GM23338 (cell line): ENCODE measurements at regions not wholly inside any gene's neighbourhood (a gene's known extent, or its start where the extent isn't known, plus 50 kb on each side); places are given as distances from the start of the nearest gene placed in this dataset.

Source experiments
- ATAC-seq: fragments of 200-7000 bp; cut with Tn5 transposase; 3 replicates; pipeline ENCODE4 v1.9.1; 2020
- DNase-seq: peaks from one replicate; pipeline ENCODE4 v3.0.0-alpha.2; 2015; ENCODE audit warnings: low spot score
- H2AFZ ChIP-seq: fragments of 200-600 bp; sonication (generic); 2 replicates; pipeline ENCODE4 v1.8.0; 2016; ENCODE audit warnings: antibody characterized with exemption, mild to moderate bottlenecking, moderate library complexity
- H3F3A ChIP-seq: fragments of 200-600 bp; sonication (generic); replicated peaks from 2 replicates; pipeline ENCODE4 v1.8.0; 2017; ENCODE audit warnings: antibody characterized with exemption, mixed run types, low read depth
- H3K27ac ChIP-seq: fragments of 200-600 bp; sonication (generic); 2 replicates; pipeline ENCODE4 v1.6.1; 2016; ENCODE audit warnings: low read depth
- H3K27me3 ChIP-seq: fragments of 200-600 bp; sonication (generic); 2 replicates; pipeline ENCODE4 v1.8.0; 2016; ENCODE audit warnings: mild to moderate bottlenecking, mixed run types, moderate library complexity; ENCODE audit not compliant: insufficient read depth
- H3K36me3 ChIP-seq: fragments of 200-600 bp; sonication (generic); 2 replicates; pipeline ENCODE4 v1.8.0; 2016; ENCODE audit warnings: mild to moderate bottlenecking; ENCODE audit not compliant: insufficient read depth
- H3K4me1 ChIP-seq: fragments of 200-600 bp; sonication (generic); 2 replicates; pipeline ENCODE4 v1.8.0; 2016; ENCODE audit warnings: mild to moderate bottlenecking, moderate library complexity; ENCODE audit not compliant: insufficient read depth
- H3K4me2 ChIP-seq: fragments of 200-600 bp; sonication (generic); 2 replicates; pipeline ENCODE4 v1.7.1; 2017; ENCODE audit warnings: mixed run types
- H3K4me3 ChIP-seq: fragments of 200-600 bp; sonication (generic); 2 replicates; pipeline ENCODE4 v1.6.1; 2016; ENCODE audit warnings: mixed run types
- H3K79me2 ChIP-seq: fragments of 200-600 bp; sonication (generic); replicated peaks from 2 replicates; pipeline ENCODE4 v1.8.0; 2017; ENCODE audit warnings: mild to moderate bottlenecking; ENCODE audit not compliant: insufficient read depth
- H3K9me2 ChIP-seq: fragments of 200-600 bp; sonication (generic); 2 replicates; pipeline ENCODE4 v1.8.0; 2017; ENCODE audit not compliant: insufficient read depth
- H4K20me1 ChIP-seq: fragments of 200-600 bp; sonication (generic); replicated peaks from 2 replicates; pipeline ENCODE4 v1.8.0; 2017; ENCODE audit warnings: mild to moderate bottlenecking; ENCODE audit not compliant: insufficient read depth
- H3K27ac Mint-ChIP-seq: 2 replicates; pipeline ENCODE4 v1.8.0; 2020; ENCODE audit warnings: inconsistent platforms, mild to moderate bottlenecking, moderate library complexity, mixed read lengths
- H3K27me3 Mint-ChIP-seq: 3 replicates; pipeline ENCODE4 v1.8.0; 2022; ENCODE audit warnings: low read depth, mild to moderate bottlenecking, moderate library complexity, mixed read lengths, inconsistent platforms; ENCODE audit not compliant: insufficient read depth, poor library complexity
- H3K36me3 Mint-ChIP-seq: 3 replicates; pipeline ENCODE4 v1.8.0; 2021; ENCODE audit warnings: low read depth, mild to moderate bottlenecking, inconsistent platforms, moderate library complexity, mixed read lengths
- H3K4me1 Mint-ChIP-seq: 3 replicates; pipeline ENCODE4 v1.8.0; 2020; ENCODE audit warnings: mild to moderate bottlenecking, inconsistent platforms, mixed read lengths
- H3K4me3 Mint-ChIP-seq: 3 replicates; pipeline ENCODE4 v1.8.0; 2021; ENCODE audit warnings: moderate library complexity, mild to moderate bottlenecking, inconsistent platforms, mixed read lengths
- H3K9me3 Mint-ChIP-seq: 3 replicates; pipeline ENCODE4 v1.8.0; 2020; ENCODE audit warnings: moderate library complexity, mild to moderate bottlenecking, inconsistent platforms, mixed read lengths
- ETS1 ChIP-seq: IDR thresholded peaks from 2 replicates; pipeline ENCODE4 v1.6.1; 2016; ENCODE audit warnings: antibody characterized with exemption
- EZH2 ChIP-seq: fragments of 200-600 bp; sonication (generic); IDR thresholded peaks from one replicate; pipeline ENCODE4 v1.8.0; 2017; ENCODE audit warnings: antibody characterized with exemption, mild to moderate bottlenecking, low read depth; ENCODE audit not compliant: unreplicated experiment
- JUNB ChIP-seq: IDR thresholded peaks from one replicate; pipeline ENCODE4 v1.6.1; 2016; ENCODE audit warnings: antibody characterized with exemption; ENCODE audit not compliant: unreplicated experiment
- NANOG ChIP-seq: IDR thresholded peaks from 2 replicates; pipeline ENCODE4 v1.6.1; 2016; ENCODE audit warnings: antibody characterized with exemption, borderline replicate concordance
- POLR2AphosphoS5 ChIP-seq: IDR thresholded peaks from 2 replicates; pipeline ENCODE4 v1.6.1; 2016; ENCODE audit warnings: antibody characterized with exemption, low read depth
- REST ChIP-seq: IDR thresholded peaks from one replicate; pipeline ENCODE4 v1.6.1; 2018; ENCODE audit warnings: antibody characterized with exemption; ENCODE audit not compliant: unreplicated experiment
- STAT1 ChIP-seq: IDR thresholded peaks from one replicate; pipeline ENCODE4 v1.6.1; 2016; ENCODE audit warnings: antibody characterized with exemption; ENCODE audit not compliant: unreplicated experiment

- Histone ChIP-seq H3K4me1 (no peaks in the 10 kb centered on the region), H2AFZ (no peak overlapping the region), H3K4me2 (no peak overlapping the region), H3K27me3 (no peaks in the 10 kb centered on the region), H3K79me2 (no peaks in the 10 kb centered on the region), H3K9me2 (no peaks in the 10 kb centered on the region), H4K20me1 (no peaks in the 10 kb centered on the region), H3K27ac (no peak overlapping the region), H3K36me3 (no peaks in the 10 kb centered on the region), H3K4me3 (no peak overlapping the region), H3F3A (no peaks in the 10 kb centered on the region)
- TF ChIP-seq REST (no peak), POLR2AphosphoS5 (no peak)
- H3K9me3 Mint-ChIP-seq, result peaks cover 3% of the 10 kb centered on the region; the same call in 2 of the 3 replicates
- no peaks in the 10 kb centered on the region for H3K36me3 Mint-ChIP-seq
- no peak overlapping the region for H3K27ac Mint-ChIP-seq
- H3K4me1 Mint-ChIP-seq, result peaks cover 5% of the 10 kb centered on the region; the same call in 1 of the 3 replicates
- H3K4me3 Mint-ChIP-seq, result no peak overlapping the region
- DNase-seq, result no peak
- ATAC-seq, result no peak
- peaks cover 3% of the 10 kb centered on the region for H3K27me3 Mint-ChIP-seq
These were observed 235.2 kb downstream of the LNPK start for GRCh38 chr2:175766880-175767279.

GRCh38 chr2:175755656-175756386, 246.2 kb downstream of the LNPK start:
- H2AFZ ChIP-seq, result no peak overlapping the region
- no peak overlapping the region for H3K4me2 ChIP-seq
- H3F3A ChIP-seq, result no peaks in the 10 kb centered on the region
- Mint-ChIP-seq H3K36me3 (no peaks in the 10 kb centered on the region), H3K4me3 (no peak overlapping the region), H3K4me1 (peaks cover 23% of the 10 kb centered on the region), H3K27ac (no peak overlapping the region), H3K27me3 (peaks cover 3% of the 10 kb centered on the region), H3K9me3 (peaks cover 3% of the 10 kb centered on the region; the same call in 1 of the 3 replicates)
- no peaks in the 10 kb centered on the region for H4K20me1 ChIP-seq
- no peak for ATAC-seq
- H3K27ac ChIP-seq, result no peak overlapping the region
- peaks cover 5% of the 10 kb centered on the region; the same call in 1 of the 2 replicates for H3K4me1 ChIP-seq
- H3K27me3 ChIP-seq, result no peaks in the 10 kb centered on the region
- H3K4me3 ChIP-seq, result no peak overlapping the region
- no peak for DNase-seq
- no peaks in the 10 kb centered on the region for H3K36me3 ChIP-seq
- TF ChIP-seq NANOG, result no peak
- no peaks in the 10 kb centered on the region for H3K79me2 ChIP-seq
- H3K9me2 ChIP-seq, result peaks cover 6% of the 10 kb centered on the region; the same call in 1 of the 2 replicates

GRCh38 chr2:175755169-175755568, 246.9 kb downstream of the LNPK start:
- H3K4me2 ChIP-seq, result no peak overlapping the region
- H3F3A ChIP-seq, result no peaks in the 10 kb centered on the region
- no peak overlapping the region for H3K27ac ChIP-seq
- peaks cover 23% of the 10 kb centered on the region for H3K4me1 Mint-ChIP-seq
- H3K79me2 ChIP-seq, result no peaks in the 10 kb centered on the region
- H3K27me3 ChIP-seq, result no peaks in the 10 kb centered on the region
- H2AFZ ChIP-seq, result no peak overlapping the region
- peaks cover 3% of the 10 kb centered on the region for H3K27me3 Mint-ChIP-seq
- H3K27ac Mint-ChIP-seq, result no peak overlapping the region
- H3K9me3 Mint-ChIP-seq, result peaks cover 3% of the 10 kb centered on the region; the same call in 1 of the 3 replicates
- H4K20me1 ChIP-seq, result no peaks in the 10 kb centered on the region
- no peaks in the 10 kb centered on the region for H3K36me3 Mint-ChIP-seq
- no peak overlapping the region for H3K4me3 Mint-ChIP-seq
- no peaks in the 10 kb centered on the region for H3K36me3 ChIP-seq
- peaks cover 6% of the 10 kb centered on the region; the same call in 1 of the 2 replicates for H3K9me2 ChIP-seq
- H3K4me1 ChIP-seq, result peaks cover 5% of the 10 kb centered on the region; the same call in 1 of the 2 replicates
- H3K4me3 ChIP-seq, result no peak overlapping the region
- peak; percentile 66 for ATAC-seq
- peak; percentile 13 for DNase-seq
- no peak for TF ChIP-seq NANOG
- TF ChIP-seq STAT1, result no peak
- TF ChIP-seq EZH2, result no peak
- no peak for TF ChIP-seq ETS1
- TF ChIP-seq JUNB, result no peak
